Natural killer cell (primary cell): ENCODE measurements at regions not wholly inside any gene's neighbourhood (a gene's known extent, or its start where the extent isn't known, plus 50 kb on each side); places are given as distances from the start of the nearest gene placed in this dataset.

Experiments used
- ATAC-seq, 3 donors: fragments of 150-1000 bp in 2 of 3; fragments of 200-7000 bp in 1 of 3; cut with Tn5 transposase; 1 replicate in 1 of 3; 2 replicates in 2 of 3; pipeline ENCODE4 v1.10.0; 2021; ENCODE audit warnings: mild to moderate bottlenecking in 2 of 3, moderate library complexity in 2 of 3
- DNase-seq, 2 donors: peaks; one replicate each; pipeline versions ENCODE4 v3.0.0 to v3.0.0-alpha.2; 2013 to 2021; ENCODE audit warnings: mixed read lengths in 1 of 2
- H3K27ac ChIP-seq: one replicate; pipeline ENCODE4 v1.5.1; 2013; ENCODE audit warnings: mild to moderate bottlenecking, low read length
- H3K27me3 ChIP-seq: one replicate; pipeline ENCODE4 v1.6.1; 2013; ENCODE audit warnings: low read length; ENCODE audit not compliant: control insufficient read depth, insufficient read depth
- H3K36me3 ChIP-seq: one replicate; pipeline ENCODE4 v1.6.1; 2013; ENCODE audit warnings: low read length; ENCODE audit not compliant: control insufficient read depth, insufficient read depth
- H3K4me1 ChIP-seq: one replicate; pipeline ENCODE4 v1.6.1; 2013; ENCODE audit warnings: low read length; ENCODE audit not compliant: control insufficient read depth, insufficient read depth
- H3K4me3 ChIP-seq: one replicate; pipeline ENCODE4 v1.5.1; 2013; ENCODE audit warnings: low read length
- H3K9me3 ChIP-seq: one replicate; pipeline ENCODE4 v1.6.1; 2013; ENCODE audit warnings: low read length; ENCODE audit not compliant: control insufficient read depth, insufficient read depth
- H3K27ac Mint-ChIP-seq, 2 donors: one replicate each; pipeline ENCODE4 v1.8.0; 2022; ENCODE audit warnings: mild to moderate bottlenecking in 2 of 2, mixed read lengths in 2 of 2, moderate library complexity in 1 of 2
- H3K27me3 Mint-ChIP-seq, 2 donors: one replicate each; pipeline ENCODE4 v1.8.0; 2022; ENCODE audit warnings: low read depth in 2 of 2, mixed read lengths in 2 of 2
- H3K36me3 Mint-ChIP-seq: one replicate; pipeline ENCODE4 v1.8.0; 2022; ENCODE audit warnings: mixed read lengths
- H3K4me1 Mint-ChIP-seq, 2 donors: one replicate each; pipeline ENCODE4 v1.8.0; 2022; ENCODE audit warnings: mixed read lengths in 2 of 2
- H3K4me3 Mint-ChIP-seq: one replicate; pipeline ENCODE4 v1.8.0; 2022; ENCODE audit warnings: mild to moderate bottlenecking, moderate library complexity, mixed read lengths
- H3K9me3 Mint-ChIP-seq, 2 donors: one replicate each; pipeline ENCODE4 v1.8.0; 2022; ENCODE audit warnings: mixed read lengths in 2 of 2
- WGBS: methylation state at CpG from one replicate; pipeline ENCODE4 v1.1.7; 2013; ENCODE audit warnings: missing lambda C conversion rate; ENCODE audit not compliant: insufficient coverage; 5-methylcytosine and 5-hydroxymethylcytosine counted together
- intact Hi-C: fragments of 100-400 bp; cut with micrococcal nuclease; formaldehyde crosslinking; loops from one replicate; pipeline ENCODE4 v1.14.2; 2022
- TF ChIP-seq, protein P1 (sequence below): fragments of 200-600 bp; IDR thresholded peaks from one replicate; pipeline ENCODE4 v1.8.0; 2022; ENCODE audit warnings: antibody characterized with exemption

DNA sequence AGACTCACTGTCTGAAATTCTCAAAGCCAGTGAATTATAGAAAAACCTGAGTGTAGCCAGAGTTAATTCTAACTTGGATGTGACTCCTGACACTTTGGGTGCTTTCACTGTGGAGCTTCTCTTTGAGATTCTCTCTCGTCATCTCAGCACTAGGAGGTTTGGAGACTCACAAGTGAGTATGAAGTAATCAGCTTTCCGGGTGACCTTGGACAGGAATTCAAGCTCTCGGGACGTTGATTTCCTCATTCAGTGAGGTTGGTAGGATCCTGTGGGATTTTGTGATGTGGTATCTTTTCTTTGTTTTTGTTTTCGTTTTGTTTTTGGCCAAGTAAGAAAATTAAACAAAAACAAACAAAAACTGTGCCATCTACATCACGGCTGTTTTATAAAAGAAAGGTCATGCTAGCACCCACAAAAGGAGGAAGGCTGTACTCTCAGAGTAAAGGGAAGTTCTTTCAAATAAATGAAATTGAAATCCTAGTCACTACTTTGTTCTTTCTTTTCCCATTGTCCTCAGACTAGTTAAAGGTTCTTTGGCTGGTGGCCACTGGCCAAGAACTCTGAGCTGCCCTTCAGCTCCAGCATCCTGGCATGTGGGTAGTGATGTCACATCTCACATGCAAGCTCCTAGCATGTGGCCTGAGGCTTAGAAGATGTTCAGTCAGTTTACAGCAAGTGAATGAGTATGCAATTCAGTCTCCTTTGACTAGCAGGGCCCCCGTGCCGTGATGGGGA lies 263.3 kb upstream of the TPM1 start:
- Mint-ChIP-seq H3K4me3 (no peak overlapping the region), H3K27me3 (peaks cover 0 to 3% of the 10 kb centered on the region in 2 donors), H3K4me1 (no peaks in the 10 kb centered on the region), H3K27ac (no peak overlapping the region), H3K36me3 (no peaks in the 10 kb centered on the region), H3K9me3 (no peaks in the 10 kb centered on the region)
- no peaks in the 10 kb centered on the region for H3K36me3 ChIP-seq
- DNase-seq, result no peak
- H3K4me1 ChIP-seq, result no peaks in the 10 kb centered on the region
- 88% methylated on average over 8 of the region's 8 CpGs for WGBS
- H3K9me3 ChIP-seq, result no peaks in the 10 kb centered on the region
- H3K4me3 ChIP-seq, result no peak overlapping the region
- H3K27me3 ChIP-seq, result no peaks in the 10 kb centered on the region
- H3K27ac ChIP-seq, result no peak overlapping the region
- ATAC-seq, result no peak
- intact Hi-C loops, result no loop called here
- TF ChIP-seq, protein P1, sequence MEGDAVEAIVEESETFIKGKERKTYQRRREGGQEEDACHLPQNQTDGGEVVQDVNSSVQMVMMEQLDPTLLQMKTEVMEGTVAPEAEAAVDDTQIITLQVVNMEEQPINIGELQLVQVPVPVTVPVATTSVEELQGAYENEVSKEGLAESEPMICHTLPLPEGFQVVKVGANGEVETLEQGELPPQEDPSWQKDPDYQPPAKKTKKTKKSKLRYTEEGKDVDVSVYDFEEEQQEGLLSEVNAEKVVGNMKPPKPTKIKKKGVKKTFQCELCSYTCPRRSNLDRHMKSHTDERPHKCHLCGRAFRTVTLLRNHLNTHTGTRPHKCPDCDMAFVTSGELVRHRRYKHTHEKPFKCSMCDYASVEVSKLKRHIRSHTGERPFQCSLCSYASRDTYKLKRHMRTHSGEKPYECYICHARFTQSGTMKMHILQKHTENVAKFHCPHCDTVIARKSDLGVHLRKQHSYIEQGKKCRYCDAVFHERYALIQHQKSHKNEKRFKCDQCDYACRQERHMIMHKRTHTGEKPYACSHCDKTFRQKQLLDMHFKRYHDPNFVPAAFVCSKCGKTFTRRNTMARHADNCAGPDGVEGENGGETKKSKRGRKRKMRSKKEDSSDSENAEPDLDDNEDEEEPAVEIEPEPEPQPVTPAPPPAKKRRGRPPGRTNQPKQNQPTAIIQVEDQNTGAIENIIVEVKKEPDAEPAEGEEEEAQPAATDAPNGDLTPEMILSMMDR, result no peak

DNA sequence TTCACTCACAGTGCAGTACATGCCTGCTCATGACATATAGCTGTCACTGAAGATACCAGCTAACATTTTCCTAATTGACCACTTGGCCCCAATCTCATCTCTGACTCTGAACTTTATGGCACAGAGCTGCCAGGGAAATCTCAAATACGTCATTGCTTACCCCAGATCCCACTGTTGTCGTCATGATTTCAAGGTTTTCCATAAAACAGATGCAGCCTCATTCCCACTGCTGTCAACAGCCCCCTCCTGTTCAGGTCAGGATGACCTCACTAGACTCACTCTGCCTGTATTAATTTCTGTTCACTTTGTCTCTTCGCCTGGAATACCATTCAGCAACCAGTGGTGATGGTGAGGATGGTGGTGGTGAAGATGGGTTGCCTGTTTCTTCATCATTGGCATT lies 262.6 kb upstream of the TPM1 start:
- H3K36me3 ChIP-seq, result no peaks in the 10 kb centered on the region
- Mint-ChIP-seq H3K9me3 (no peaks in the 10 kb centered on the region), H3K36me3 (no peaks in the 10 kb centered on the region), H3K4me3 (no peak overlapping the region), H3K4me1 (no peaks in the 10 kb centered on the region), H3K27me3 (peaks cover 0 to 3% of the 10 kb centered on the region in 2 donors), H3K27ac (no peak overlapping the region)
- no peaks in the 10 kb centered on the region for H3K4me1 ChIP-seq
- WGBS, result 84% methylated on average over 2 of the region's 3 CpGs
- no peak for DNase-seq
- TF ChIP-seq, protein P1, result no peak
- intact Hi-C loops, result no loop called here
- no peak for ATAC-seq
- no peaks in the 10 kb centered on the region for H3K27me3 ChIP-seq
- no peak overlapping the region for H3K4me3 ChIP-seq
- no peaks in the 10 kb centered on the region for H3K9me3 ChIP-seq
- H3K27ac ChIP-seq, result no peak overlapping the region

DNA sequence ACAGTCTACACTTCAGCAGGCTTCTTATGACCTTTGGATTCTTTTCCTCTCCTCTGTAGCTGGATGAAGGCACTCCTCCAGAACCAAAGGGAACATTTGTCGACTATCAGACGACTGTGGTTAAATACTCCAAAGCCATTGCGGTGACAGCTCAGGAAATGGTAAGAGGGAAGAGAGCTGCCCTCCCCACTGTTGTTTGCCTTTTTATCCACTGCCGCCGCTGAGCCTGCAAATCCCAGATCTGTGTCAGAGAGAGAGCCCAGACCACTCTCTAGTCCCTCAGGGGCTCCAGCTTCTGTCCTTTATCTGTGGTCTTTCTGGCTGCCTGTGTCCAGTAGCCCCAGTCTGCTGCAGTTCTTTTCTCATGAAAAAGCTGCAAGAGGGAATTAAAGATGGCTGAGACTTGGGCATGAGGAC lies 261.5 kb upstream of the TPM1 start:
- Mint-ChIP-seq H3K27ac (no peak overlapping the region), H3K27me3 (peaks cover 0 to 3% of the 10 kb centered on the region in 2 donors), H3K4me1 (no peaks in the 10 kb centered on the region), H3K9me3 (no peaks in the 10 kb centered on the region), H3K4me3 (no peak overlapping the region), H3K36me3 (no peaks in the 10 kb centered on the region)
- DNase-seq, result no peak
- Histone ChIP-seq H3K36me3 (no peaks in the 10 kb centered on the region), H3K27me3 (no peaks in the 10 kb centered on the region), H3K27ac (no peak overlapping the region), H3K4me1 (no peaks in the 10 kb centered on the region), H3K9me3 (no peaks in the 10 kb centered on the region), H3K4me3 (no peak overlapping the region)
- TF ChIP-seq, protein P1, result no peak
- 5% methylated on average over 5 of the region's 5 CpGs for WGBS
- intact Hi-C loops, result no loop called here
- ATAC-seq, result no peak
